CD14-positive monocyte (primary cell): ENCODE measurements at regions not wholly inside any gene's neighbourhood (a gene's known extent, or its start where the extent isn't known, plus 50 kb on each side); places are given as distances from the start of the nearest gene placed in this dataset.
"Not testable (repeated sequence)": the region's sequence is repeated elsewhere in the genome, so short reads cannot be mapped to it uniquely, and the experiment has no call there.

ENCODE experiments used
- DNase-seq, 3 donors: peaks; one replicate each; pipeline ENCODE4 v3.0.0-alpha.2; 2011 to 2022
- H2AFZ ChIP-seq: 2 replicates; pipeline ENCODE4 v1.6.0; 2012; ENCODE audit warnings: mild to moderate bottlenecking, low read depth, low read length, inconsistent platforms; ENCODE audit not compliant: insufficient read depth, poor library complexity, severe bottlenecking
- H3K27ac ChIP-seq, 2 donors: 1 replicate in 1 of 2; 2 replicates in 1 of 2; pipeline ENCODE4 v1.5.1; 2012 to 2013; ENCODE audit warnings: low read length in 2 of 2, control low read depth in 1 of 2, inconsistent platforms in 1 of 2, low read depth in 1 of 2, mild to moderate bottlenecking in 1 of 2
- H3K27me3 ChIP-seq, 2 donors: one replicate each; pipeline versions ENCODE4 v1.6.0 to v1.6.1; 2011 to 2013; ENCODE audit warnings: low read length in 2 of 2; ENCODE audit not compliant: control insufficient read depth in 2 of 2, insufficient read depth in 2 of 2
- H3K36me3 ChIP-seq, 2 donors: replicated peaks in 1 of 2; 1 replicate in 1 of 2; 2 replicates in 1 of 2; pipeline versions ENCODE4 v1.5.1 to v1.6.1; 2012 to 2013; ENCODE audit warnings: low read length in 2 of 2, control low read depth in 1 of 2, inconsistent platforms in 1 of 2, mild to moderate bottlenecking in 1 of 2; ENCODE audit not compliant: insufficient read depth in 2 of 2, control insufficient read depth in 1 of 2
- H3K4me1 ChIP-seq, 2 donors: 1 replicate in 1 of 2; 2 replicates in 1 of 2; pipeline versions ENCODE4 v1.5.1 to v1.6.1; 2012 to 2013; ENCODE audit warnings: low read length in 2 of 2, control low read depth in 1 of 2, inconsistent platforms in 1 of 2, mild to moderate bottlenecking in 1 of 2, moderate library complexity in 1 of 2; ENCODE audit not compliant: insufficient read depth in 2 of 2, control insufficient read depth in 1 of 2
- H3K4me2 ChIP-seq: replicated peaks from 2 replicates; pipeline ENCODE3; 2012; ENCODE audit warnings: low read length, moderate library complexity, mild to moderate bottlenecking; ENCODE audit not compliant: poor library complexity, severe bottlenecking; ENCODE audit errors: extremely low read depth
- H3K4me3 ChIP-seq, 3 experiments: fragments of 200-600 bp in 1 of 3; sonication (generic) in 1 of 3; replicated peaks in 1 of 3; 1 replicate in 2 of 3; 2 replicates in 1 of 3; pipeline ENCODE4 v1.5.1; 2011 to 2013; ENCODE audit warnings: low read length in 3 of 3, mild to moderate bottlenecking in 3 of 3, control low read depth in 2 of 3, low read depth in 2 of 3, inconsistent platforms in 1 of 3, moderate library complexity in 1 of 3
- H3K79me2 ChIP-seq: 2 replicates; pipeline ENCODE4 v1.6.0; 2012; ENCODE audit warnings: mild to moderate bottlenecking, control low read depth, inconsistent platforms, low read length, moderate library complexity; ENCODE audit not compliant: insufficient read depth
- H3K9ac ChIP-seq: 2 replicates; pipeline ENCODE4 v1.6.0; 2017; ENCODE audit warnings: low read length, mild to moderate bottlenecking; ENCODE audit not compliant: insufficient read depth, poor library complexity, severe bottlenecking
- H3K9me3 ChIP-seq, 2 donors: replicated peaks in 1 of 2; 1 replicate in 1 of 2; 2 replicates in 1 of 2; pipeline versions ENCODE4 v1.5.1 to v1.6.1; 2012 to 2013; ENCODE audit warnings: low read length in 2 of 2, control low read depth in 1 of 2; ENCODE audit not compliant: control insufficient read depth in 1 of 2, insufficient read depth in 1 of 2
- H4K20me1 ChIP-seq: 2 replicates; pipeline ENCODE4 v1.6.0; 2012; ENCODE audit warnings: mild to moderate bottlenecking, low read length, control low read depth, moderate library complexity; ENCODE audit not compliant: insufficient read depth
- H3K27ac Mint-ChIP-seq, 7 donors: one replicate each; pipeline ENCODE4 v1.8.0; 2020; ENCODE audit warnings: mild to moderate bottlenecking in 7 of 7, mixed read lengths in 7 of 7, moderate library complexity in 6 of 7, inconsistent platforms in 2 of 7
- H3K27me3 Mint-ChIP-seq, 3 donors: one replicate each; pipeline ENCODE4 v1.8.0; 2021 to 2022; ENCODE audit warnings: low read depth in 3 of 3, mild to moderate bottlenecking in 3 of 3, mixed read lengths in 3 of 3, moderate library complexity in 3 of 3, inconsistent platforms in 1 of 3
- H3K36me3 Mint-ChIP-seq, 2 donors: one replicate each; pipeline ENCODE4 v1.8.0; 2020; ENCODE audit warnings: mixed read lengths in 2 of 2, inconsistent platforms in 1 of 2, mild to moderate bottlenecking in 1 of 2
- H3K4me1 Mint-ChIP-seq: one replicate; pipeline ENCODE4 v1.8.0; 2020; ENCODE audit warnings: mild to moderate bottlenecking, mixed read lengths
- H3K4me3 Mint-ChIP-seq, 2 donors: one replicate each; pipeline ENCODE4 v1.8.0; 2020; ENCODE audit warnings: mild to moderate bottlenecking in 2 of 2, mixed read lengths in 2 of 2, moderate library complexity in 1 of 2
- H3K9me3 Mint-ChIP-seq, 7 donors: one replicate each; pipeline ENCODE4 v1.8.0; 2020 to 2022; ENCODE audit warnings: mixed read lengths in 7 of 7, mild to moderate bottlenecking in 6 of 7, moderate library complexity in 6 of 7, inconsistent platforms in 2 of 7
- CTCF ChIP-seq: fragments of 200-600 bp; IDR thresholded peaks from one replicate; pipeline ENCODE4 v1.8.0; 2022; ENCODE audit warnings: antibody characterized with exemption, mild to moderate bottlenecking
- WGBS: methylation state at CpG from one replicate; pipeline ENCODE4 v1.1.5; 2013; ENCODE audit warnings: missing lambda C conversion rate; ENCODE audit not compliant: insufficient coverage; 5-methylcytosine and 5-hydroxymethylcytosine counted together
- intact Hi-C, 2 donors: fragments of 100-400 bp; cut with micrococcal nuclease; formaldehyde crosslinking; loops; one replicate each; pipeline versions ENCODE4 v1.15.0 to v1.15.1; 2023

GRCh38 chr10:4224178-4224577 is 439.2 kb upstream of the KLF6 start:
- no peaks in the 10 kb centered on the region for H4K20me1 ChIP-seq

GRCh38 chr10:4221310-4221709 is 436.3 kb upstream of the KLF6 start:
- H3K4me1 ChIP-seq, H3K4me1 Mint-ChIP-seq, H3K4me3 Mint-ChIP-seq, H3K9me3 Mint-ChIP-seq, H2AFZ ChIP-seq, H3K4me2 ChIP-seq, H3K9ac ChIP-seq, H3K27ac ChIP-seq, H3K36me3 Mint-ChIP-seq, H3K27me3 Mint-ChIP-seq, H3K9me3 ChIP-seq, H3K36me3 ChIP-seq, H4K20me1 ChIP-seq, intact Hi-C loops, H3K4me3 ChIP-seq, H3K27me3 ChIP-seq, H3K79me2 ChIP-seq: not testable (repeated sequence)
- WGBS, result no CpG with 5 or more reads among the region's 2 CpGs
- DNase-seq, result peak in 1 of 3 donors; percentile 44
- peak overlapping the region in 1 of 7 donors; percentile 6 for H3K27ac Mint-ChIP-seq

More at GRCh38 chr10:4224178-4224577, 439.2 kb upstream of the KLF6 start:
- no peaks in the 10 kb centered on the region for H3K4me1 Mint-ChIP-seq
- H3K27ac Mint-ChIP-seq, result no peak overlapping the region
- no peak for DNase-seq
- no peak overlapping the region for H2AFZ ChIP-seq
- whole genome bisulfite sequencing, result 100% methylated on average over 1 of the region's 6 CpGs
- no peaks in the 10 kb centered on the region for H3K9me3 ChIP-seq
- no peaks in the 10 kb centered on the region for H3K36me3 ChIP-seq
- no peak overlapping the region for H3K27ac ChIP-seq
- no peaks in the 10 kb centered on the region for H3K36me3 Mint-ChIP-seq
- intact Hi-C loops, result no loop called here
- peaks cover 0 to 5% (median 2%) of the 10 kb centered on the region in 3 donors for H3K27me3 Mint-ChIP-seq
- no peaks in the 10 kb centered on the region for H3K27me3 ChIP-seq
- no peak overlapping the region for H3K4me3 ChIP-seq
- no peak overlapping the region for H3K4me3 Mint-ChIP-seq
- no peaks in the 10 kb centered on the region for H3K4me1 ChIP-seq
- peaks cover 0 to 4% (median 3%) of the 10 kb centered on the region in 7 donors for H3K9me3 Mint-ChIP-seq
- no peak overlapping the region for H3K4me2 ChIP-seq
- H3K79me2 ChIP-seq, result no peaks in the 10 kb centered on the region
- TF ChIP-seq CTCF, result no peak
- no peak overlapping the region for H3K9ac ChIP-seq
